Nephron progenitor cell (in vitro differentiated cells): ENCODE measurements at regions not wholly inside any gene's neighbourhood (a gene's known extent, or its start where the extent isn't known, plus 50 kb on each side); places are given as distances from the start of the nearest gene placed in this dataset.

Source experiments
- DNase-seq: peaks from one replicate; pipeline ENCODE4 v3.0.0; 2021
- H3K27ac Mint-ChIP-seq: 2 replicates; pipeline ENCODE4 v1.8.0; 2021; ENCODE audit warnings: mild to moderate bottlenecking, moderate library complexity, mixed read lengths
- H3K27me3 Mint-ChIP-seq: 2 replicates; pipeline ENCODE4 v1.8.0; 2021; ENCODE audit warnings: mild to moderate bottlenecking, low read depth, mixed read lengths; ENCODE audit not compliant: poor library complexity
- H3K36me3 Mint-ChIP-seq: 2 replicates; pipeline ENCODE4 v1.8.0; 2021; ENCODE audit warnings: low read depth, mixed read lengths
- H3K4me1 Mint-ChIP-seq: 2 replicates; pipeline ENCODE4 v1.8.0; 2021; ENCODE audit warnings: mixed read lengths
- H3K4me3 Mint-ChIP-seq: 2 replicates; pipeline ENCODE4 v1.8.0; 2021; ENCODE audit warnings: mild to moderate bottlenecking, moderate library complexity, mixed read lengths
- H3K9me3 Mint-ChIP-seq: 2 replicates; pipeline ENCODE4 v1.8.0; 2021; ENCODE audit warnings: mild to moderate bottlenecking, moderate library complexity, mixed read lengths
- TF ChIP-seq, protein P1 (sequence below): fragments of 200-600 bp; sonication (generic); IDR thresholded peaks from 2 replicates; pipeline ENCODE4 v1.5.0; 2021; ENCODE audit warnings: antibody characterized with exemption

DNA sequence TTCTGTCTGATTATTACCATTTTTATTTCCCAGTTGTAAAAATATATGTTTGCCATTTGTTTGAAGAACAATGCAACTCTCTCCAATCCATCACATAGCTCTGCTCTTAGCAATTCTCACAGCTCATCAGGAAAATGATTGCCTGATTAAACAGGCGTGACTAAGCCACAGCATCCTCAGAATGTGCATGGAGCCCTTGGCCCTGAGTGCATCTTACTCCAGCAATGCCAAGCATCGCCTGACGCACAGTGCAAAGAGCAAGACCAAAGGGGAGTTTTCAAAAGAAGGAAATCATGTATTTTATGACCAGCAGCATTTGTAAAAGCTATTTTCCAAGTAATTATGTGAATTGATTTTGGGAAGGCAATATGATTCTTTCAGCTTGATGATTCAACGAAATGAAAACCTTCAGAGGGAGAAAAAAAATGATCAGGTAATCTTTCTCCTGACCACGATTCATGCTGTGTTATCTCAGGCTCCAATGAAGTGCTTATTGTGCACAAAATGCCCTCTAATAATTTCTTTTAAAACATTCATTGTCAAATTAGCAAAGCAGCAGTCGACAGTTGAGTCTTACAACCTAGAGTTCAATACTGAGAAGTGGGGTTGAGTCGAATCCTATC lies 138.0 kb upstream of the FAM9B start:
- no peaks in the 10 kb centered on the region for H3K27me3 Mint-ChIP-seq
- H3K36me3 Mint-ChIP-seq = peaks cover 10% of the 10 kb centered on the region
- peaks cover 46% of the 10 kb centered on the region for H3K9me3 Mint-ChIP-seq
- no peak overlapping the region for H3K27ac Mint-ChIP-seq
- no peaks in the 10 kb centered on the region for H3K4me1 Mint-ChIP-seq
- no peak for DNase-seq
- no peak overlapping the region for H3K4me3 Mint-ChIP-seq
- TF ChIP-seq, protein P1, sequence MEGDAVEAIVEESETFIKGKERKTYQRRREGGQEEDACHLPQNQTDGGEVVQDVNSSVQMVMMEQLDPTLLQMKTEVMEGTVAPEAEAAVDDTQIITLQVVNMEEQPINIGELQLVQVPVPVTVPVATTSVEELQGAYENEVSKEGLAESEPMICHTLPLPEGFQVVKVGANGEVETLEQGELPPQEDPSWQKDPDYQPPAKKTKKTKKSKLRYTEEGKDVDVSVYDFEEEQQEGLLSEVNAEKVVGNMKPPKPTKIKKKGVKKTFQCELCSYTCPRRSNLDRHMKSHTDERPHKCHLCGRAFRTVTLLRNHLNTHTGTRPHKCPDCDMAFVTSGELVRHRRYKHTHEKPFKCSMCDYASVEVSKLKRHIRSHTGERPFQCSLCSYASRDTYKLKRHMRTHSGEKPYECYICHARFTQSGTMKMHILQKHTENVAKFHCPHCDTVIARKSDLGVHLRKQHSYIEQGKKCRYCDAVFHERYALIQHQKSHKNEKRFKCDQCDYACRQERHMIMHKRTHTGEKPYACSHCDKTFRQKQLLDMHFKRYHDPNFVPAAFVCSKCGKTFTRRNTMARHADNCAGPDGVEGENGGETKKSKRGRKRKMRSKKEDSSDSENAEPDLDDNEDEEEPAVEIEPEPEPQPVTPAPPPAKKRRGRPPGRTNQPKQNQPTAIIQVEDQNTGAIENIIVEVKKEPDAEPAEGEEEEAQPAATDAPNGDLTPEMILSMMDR = no peak

DNA sequence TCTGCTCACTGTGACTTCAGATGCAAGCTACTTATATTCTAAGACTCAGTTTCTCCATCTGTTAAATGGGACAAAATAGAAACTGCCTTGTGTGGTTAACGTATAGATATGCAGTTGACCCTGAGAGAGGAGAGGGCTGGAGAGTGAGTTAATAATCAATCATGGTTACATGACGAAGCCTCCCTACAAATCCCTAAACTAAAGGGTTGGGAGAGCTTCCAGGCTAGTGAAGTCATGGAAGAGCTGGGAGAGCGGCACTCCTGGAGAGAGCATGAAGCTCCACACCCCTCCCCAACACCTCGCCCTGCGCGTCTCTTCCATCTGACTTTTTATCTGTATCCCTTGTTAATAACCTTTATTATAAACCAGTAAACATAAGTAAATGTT lies 138.5 kb upstream of the FAM9B start:
- no peaks in the 10 kb centered on the region for H3K4me1 Mint-ChIP-seq
- H3K36me3 Mint-ChIP-seq = peaks cover 9% of the 10 kb centered on the region
- TF ChIP-seq, protein P1 = no peak
- DNase-seq = no peak
- no peak overlapping the region for H3K4me3 Mint-ChIP-seq
- H3K9me3 Mint-ChIP-seq = peaks cover 43% of the 10 kb centered on the region
- no peaks in the 10 kb centered on the region for H3K27me3 Mint-ChIP-seq
- no peak overlapping the region for H3K27ac Mint-ChIP-seq

DNA sequence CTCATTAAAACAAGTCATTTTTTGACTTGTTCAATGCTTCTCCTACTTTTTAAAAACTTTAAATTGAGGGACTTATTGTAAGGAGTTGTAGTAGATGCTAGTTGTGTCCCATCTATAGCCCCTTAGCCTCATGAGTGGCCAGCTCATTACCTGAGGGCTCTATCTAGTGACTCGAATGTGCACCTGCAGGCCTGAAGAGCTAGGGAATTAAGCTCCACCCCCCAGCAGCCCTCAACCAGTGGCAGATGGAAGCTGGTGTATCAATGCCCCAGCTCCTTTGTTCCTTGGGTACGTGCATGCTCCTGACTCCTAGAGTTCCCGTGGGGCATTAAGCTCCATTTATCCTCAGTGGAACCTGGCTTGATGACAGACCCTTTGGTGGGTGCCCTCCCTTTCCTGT lies 146.7 kb upstream of the FAM9B start:
- Mint-ChIP-seq H3K36me3 (no peaks in the 10 kb centered on the region), H3K27me3 (no peaks in the 10 kb centered on the region), H3K4me1 (peaks cover 1% of the 10 kb centered on the region), H3K27ac (no peak overlapping the region), H3K4me3 (no peak overlapping the region), H3K9me3 (peaks cover 53% of the 10 kb centered on the region)
- TF ChIP-seq, protein P1 = no peak
- DNase-seq = no peak

DNA sequence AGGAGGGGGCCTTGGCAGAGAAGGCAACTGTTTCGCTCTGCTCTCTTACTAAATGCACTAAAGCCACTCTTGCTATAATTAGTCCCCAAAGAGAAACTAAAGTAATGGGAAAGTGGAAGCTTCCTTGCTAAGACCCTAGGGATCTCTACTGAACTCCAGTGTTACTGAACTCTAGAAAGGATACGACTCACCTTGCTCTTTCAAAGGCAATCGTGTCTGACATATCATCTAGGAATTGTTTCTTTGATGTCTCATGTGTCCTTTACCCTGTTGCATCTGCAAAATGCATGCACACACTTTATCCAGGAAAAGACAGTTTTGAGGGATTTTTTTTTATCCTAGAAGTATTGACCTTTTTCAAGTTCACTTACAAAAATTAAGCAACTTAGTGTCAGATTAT lies 148.1 kb upstream of the FAM9B start:
- Mint-ChIP-seq H3K4me3 (no peak overlapping the region), H3K27me3 (no peaks in the 10 kb centered on the region), H3K36me3 (no peaks in the 10 kb centered on the region), H3K4me1 (peaks cover 15% of the 10 kb centered on the region), H3K27ac (no peak overlapping the region), H3K9me3 (peaks cover 62% of the 10 kb centered on the region)
- TF ChIP-seq, protein P1 = no peak
- DNase-seq = no peak

DNA sequence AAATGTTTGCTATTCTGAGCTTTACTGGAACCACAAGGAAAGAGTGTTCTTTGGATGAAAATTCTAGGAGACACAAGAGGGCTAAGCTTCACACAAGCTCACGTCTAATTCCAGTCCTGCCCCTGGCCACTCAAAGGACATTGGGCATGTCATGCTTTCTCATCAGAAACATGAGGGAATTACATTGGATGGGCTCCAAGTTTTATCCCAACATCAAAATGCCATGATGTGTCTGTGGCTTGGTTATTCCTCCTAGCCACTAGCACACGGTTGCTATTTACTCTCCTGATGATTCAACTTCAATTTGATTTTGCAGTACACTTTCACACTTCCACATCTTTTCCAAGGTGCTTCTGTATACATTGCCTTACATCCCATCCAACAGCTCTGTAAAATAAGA lies 149.6 kb upstream of the FAM9B start:
- Mint-ChIP-seq H3K9me3 (peaks cover 58% of the 10 kb centered on the region), H3K4me1 (peaks cover 30% of the 10 kb centered on the region), H3K36me3 (no peaks in the 10 kb centered on the region), H3K27ac (no peak overlapping the region), H3K27me3 (no peaks in the 10 kb centered on the region), H3K4me3 (no peak overlapping the region)
- TF ChIP-seq, protein P1 = no peak
- no peak for DNase-seq

DNA sequence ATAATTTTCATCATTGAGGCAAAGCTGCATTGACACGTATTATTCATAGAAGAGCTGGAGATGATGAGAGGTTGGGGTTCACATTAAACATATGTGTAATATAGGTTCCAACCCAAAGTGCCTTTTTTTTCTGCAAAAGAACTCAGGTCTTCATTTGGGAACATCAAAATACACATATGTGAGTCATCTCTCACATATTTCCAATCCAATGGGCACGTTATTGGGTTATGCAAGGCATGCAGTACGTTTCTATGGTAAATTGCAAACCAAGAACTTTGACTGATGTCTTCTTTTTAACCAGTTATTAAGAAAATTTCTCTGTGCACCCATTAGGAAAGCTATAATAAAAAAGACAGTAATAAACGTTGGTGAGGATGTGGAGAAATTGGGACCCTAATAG lies 150.3 kb upstream of the FAM9B start:
- no peak for DNase-seq
- Mint-ChIP-seq H3K36me3 (no peaks in the 10 kb centered on the region), H3K27me3 (no peaks in the 10 kb centered on the region), H3K27ac (no peak overlapping the region), H3K4me3 (no peak overlapping the region), H3K9me3 (peaks cover 57% of the 10 kb centered on the region), H3K4me1 (peaks cover 37% of the 10 kb centered on the region)
- TF ChIP-seq, protein P1 = no peak
